Activated naive CD8-positive, alpha-beta T cell (primary cell): ENCODE measurements at regions not wholly inside any gene's neighbourhood (a gene's known extent, or its start where the extent isn't known, plus 50 kb on each side); places are given as distances from the start of the nearest gene placed in this dataset.

Experiments used
- H3K27ac Mint-ChIP-seq: one replicate; pipeline ENCODE4 v1.8.0; 2021; ENCODE audit warnings: mixed read lengths
- H3K27me3 Mint-ChIP-seq: one replicate; pipeline ENCODE4 v1.8.0; 2021; ENCODE audit warnings: mixed read lengths
- H3K36me3 Mint-ChIP-seq: one replicate; pipeline ENCODE4 v1.8.0; 2021; ENCODE audit warnings: mixed read lengths
- H3K4me1 Mint-ChIP-seq: one replicate; pipeline ENCODE4 v1.8.0; 2021; ENCODE audit warnings: low read depth, mixed read lengths
- H3K4me3 Mint-ChIP-seq: one replicate; pipeline ENCODE4 v1.8.0; 2021; ENCODE audit warnings: mild to moderate bottlenecking, mixed read lengths
- H3K9me3 Mint-ChIP-seq: one replicate; pipeline ENCODE4 v1.8.0; 2021; ENCODE audit warnings: low read depth, mixed read lengths

GRCh38 chr14:98290596-98290995 lies 981.4 kb downstream of the BCL11B start:
- Mint-ChIP-seq H3K4me3 (no peak overlapping the region), H3K27ac (no peak overlapping the region), H3K27me3 (no peaks in the 10 kb centered on the region), H3K9me3 (no peaks in the 10 kb centered on the region), H3K4me1 (peaks cover 9% of the 10 kb centered on the region), H3K36me3 (peaks cover 2% of the 10 kb centered on the region)

GRCh38 chr14:98292191-98292590 lies 979.8 kb downstream of the BCL11B start:
- Mint-ChIP-seq H3K27me3 (no peaks in the 10 kb centered on the region), H3K4me3 (no peak overlapping the region), H3K9me3 (no peaks in the 10 kb centered on the region), H3K4me1 (peaks cover 9% of the 10 kb centered on the region), H3K36me3 (no peaks in the 10 kb centered on the region), H3K27ac (no peak overlapping the region)

GRCh38 chr14:98293576-98293975 lies 978.4 kb downstream of the BCL11B start:
- Mint-ChIP-seq H3K27ac (no peak overlapping the region), H3K27me3 (no peaks in the 10 kb centered on the region), H3K4me1 (peaks cover 9% of the 10 kb centered on the region), H3K4me3 (no peak overlapping the region), H3K36me3 (no peaks in the 10 kb centered on the region), H3K9me3 (no peaks in the 10 kb centered on the region)

- Mint-ChIP-seq H3K4me3 (no peak overlapping the region), H3K36me3 (no peaks in the 10 kb centered on the region), H3K27ac (no peak overlapping the region), H3K9me3 (no peaks in the 10 kb centered on the region), H3K4me1 (peaks cover 10% of the 10 kb centered on the region), H3K27me3 (no peaks in the 10 kb centered on the region)
These were observed 975.1 kb downstream of the BCL11B start for GRCh38 chr14:98296895-98297294.

DNA sequence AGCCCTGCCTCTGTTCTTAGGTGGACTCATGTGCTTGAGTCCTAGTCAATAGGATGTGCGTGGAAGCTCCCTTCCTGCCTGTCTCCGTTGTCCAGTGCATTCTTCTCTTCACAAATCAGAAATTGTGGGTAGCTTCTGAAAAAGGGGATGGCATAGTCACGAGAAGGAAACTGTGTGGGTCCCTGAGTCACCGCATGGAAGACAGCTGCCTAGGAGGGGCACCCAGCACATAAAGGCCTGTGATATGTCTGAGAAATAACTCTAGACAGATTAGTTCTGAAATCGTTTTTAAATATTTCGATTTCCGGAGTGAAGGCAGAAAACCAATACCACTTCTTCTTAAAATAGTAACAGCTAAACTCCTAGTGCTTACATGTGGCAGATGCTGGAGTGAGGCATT lies 974.4 kb downstream of the BCL11B start:
- no peaks in the 10 kb centered on the region for H3K9me3 Mint-ChIP-seq
- no peaks in the 10 kb centered on the region for H3K36me3 Mint-ChIP-seq
- H3K27ac Mint-ChIP-seq = no peak overlapping the region
- H3K4me1 Mint-ChIP-seq = peaks cover 8% of the 10 kb centered on the region
- H3K4me3 Mint-ChIP-seq = no peak overlapping the region
- no peaks in the 10 kb centered on the region for H3K27me3 Mint-ChIP-seq

- H3K4me1 Mint-ChIP-seq = peaks cover 8% of the 10 kb centered on the region
- H3K9me3 Mint-ChIP-seq = no peaks in the 10 kb centered on the region
- no peaks in the 10 kb centered on the region for H3K27me3 Mint-ChIP-seq
- no peak overlapping the region for H3K27ac Mint-ChIP-seq
- no peak overlapping the region for H3K4me3 Mint-ChIP-seq
- no peaks in the 10 kb centered on the region for H3K36me3 Mint-ChIP-seq
These were observed 973.3 kb downstream of the BCL11B start for GRCh38 chr14:98298481-98299244.

DNA sequence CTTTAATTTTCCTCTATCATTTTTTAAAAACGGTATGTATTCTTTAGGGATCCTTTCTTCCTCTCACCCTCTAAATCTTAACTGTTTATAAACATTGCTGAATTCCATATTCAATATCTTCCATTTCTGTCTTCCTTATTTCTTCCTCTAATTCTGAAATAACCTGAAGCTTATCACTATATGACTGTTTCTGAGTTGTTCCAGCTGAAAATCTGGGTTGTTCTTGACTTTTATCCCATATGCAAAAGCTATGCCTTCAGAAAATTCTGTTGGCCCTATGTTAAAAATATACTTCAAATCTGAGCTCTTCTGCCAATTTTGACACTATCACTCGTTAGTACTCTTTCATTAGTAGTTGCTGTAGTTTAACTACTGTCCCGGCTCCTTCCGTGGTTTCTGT lies 970.3 kb downstream of the BCL11B start:
- H3K4me3 Mint-ChIP-seq = no peak overlapping the region
- peaks cover 8% of the 10 kb centered on the region for H3K4me1 Mint-ChIP-seq
- H3K27me3 Mint-ChIP-seq = no peaks in the 10 kb centered on the region
- no peaks in the 10 kb centered on the region for H3K36me3 Mint-ChIP-seq
- H3K9me3 Mint-ChIP-seq = no peaks in the 10 kb centered on the region
- H3K27ac Mint-ChIP-seq = no peak overlapping the region

DNA sequence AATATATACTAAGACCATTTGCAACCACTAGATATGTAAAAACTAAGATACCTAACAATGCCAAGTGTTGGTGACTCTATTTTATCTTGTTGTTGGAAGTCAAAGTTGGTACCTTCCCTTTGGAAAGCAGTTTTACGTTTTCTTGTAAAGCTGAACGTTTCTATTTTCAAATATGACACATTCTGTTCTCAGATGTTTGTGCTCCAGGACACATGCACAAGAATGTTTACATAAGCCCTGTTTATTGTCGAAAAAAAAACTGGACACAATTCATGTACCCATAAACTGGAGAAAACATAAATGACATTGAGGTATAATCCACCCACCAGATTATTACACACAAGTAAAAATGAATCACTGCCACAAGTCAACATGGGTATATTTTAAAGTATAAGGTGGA lies 967.4 kb downstream of the BCL11B start:
- H3K4me1 Mint-ChIP-seq = peaks cover 15% of the 10 kb centered on the region
- H3K27me3 Mint-ChIP-seq = no peaks in the 10 kb centered on the region
- no peaks in the 10 kb centered on the region for H3K9me3 Mint-ChIP-seq
- H3K4me3 Mint-ChIP-seq = no peak overlapping the region
- H3K36me3 Mint-ChIP-seq = no peaks in the 10 kb centered on the region
- H3K27ac Mint-ChIP-seq = no peak overlapping the region

GRCh38 chr14:98309591-98309990 lies 962.4 kb downstream of the BCL11B start:
- peaks cover 12% of the 10 kb centered on the region for H3K4me1 Mint-ChIP-seq

DNA sequence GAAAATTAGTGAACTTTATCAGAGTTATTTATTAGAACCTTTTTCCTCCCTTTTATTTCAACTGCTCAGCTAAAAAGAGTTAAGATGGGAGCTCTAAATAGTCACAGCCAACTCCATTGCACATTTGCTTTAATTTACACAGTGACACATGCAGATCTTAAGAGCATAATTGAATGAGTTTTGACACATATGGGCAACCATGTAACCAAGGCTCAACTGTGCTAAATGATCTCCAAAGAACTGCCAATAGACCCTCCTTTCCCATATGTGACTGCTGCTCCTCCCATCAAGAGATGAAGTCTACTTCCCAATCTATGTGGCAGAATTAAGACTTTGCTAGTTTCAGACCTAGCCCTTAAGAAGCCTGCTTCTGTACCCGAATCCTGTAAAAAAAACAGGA lies 960.0 kb downstream of the BCL11B start:
- H3K4me3 Mint-ChIP-seq = no peak overlapping the region
- no peaks in the 10 kb centered on the region for H3K9me3 Mint-ChIP-seq
- H3K27ac Mint-ChIP-seq = no peak overlapping the region
- peaks cover 2% of the 10 kb centered on the region for H3K36me3 Mint-ChIP-seq
- peaks cover 12% of the 10 kb centered on the region for H3K4me1 Mint-ChIP-seq
- H3K27me3 Mint-ChIP-seq = no peaks in the 10 kb centered on the region

More at GRCh38 chr14:98309591-98309990, 962.4 kb downstream of the BCL11B start:
- H3K27ac Mint-ChIP-seq = no peak overlapping the region
- no peaks in the 10 kb centered on the region for H3K27me3 Mint-ChIP-seq
- H3K4me3 Mint-ChIP-seq = no peak overlapping the region
- no peaks in the 10 kb centered on the region for H3K9me3 Mint-ChIP-seq
- H3K36me3 Mint-ChIP-seq = peaks cover 2% of the 10 kb centered on the region

GRCh38 chr14:98321841-98322240 lies 950.2 kb downstream of the BCL11B start:
- Mint-ChIP-seq H3K4me1 (peaks cover 35% of the 10 kb centered on the region), H3K9me3 (peaks cover 20% of the 10 kb centered on the region), H3K27me3 (no peaks in the 10 kb centered on the region), H3K36me3 (peaks cover 9% of the 10 kb centered on the region), H3K27ac (peak overlapping the region; percentile 47), H3K4me3 (no peak overlapping the region)

DNA sequence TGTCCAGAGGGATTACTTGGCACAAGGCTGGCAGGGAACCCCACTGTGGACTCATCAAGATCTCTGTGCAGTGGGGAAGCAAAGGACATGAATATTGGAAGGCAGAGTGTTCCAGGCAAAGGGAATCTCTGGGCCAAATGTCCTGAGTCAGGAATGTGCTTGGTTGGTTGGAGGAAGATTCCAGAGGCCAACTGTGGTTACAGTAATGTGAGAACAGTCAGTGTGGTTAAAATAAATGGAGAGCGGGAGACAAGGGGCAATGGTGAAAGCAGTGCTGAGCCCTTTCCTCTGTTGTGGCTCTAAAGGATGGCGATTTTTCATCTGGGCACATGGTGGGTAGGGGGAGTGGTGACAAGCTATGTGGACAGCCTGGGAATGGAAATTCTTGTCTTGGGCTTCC lies 948.2 kb downstream of the BCL11B start:
- Mint-ChIP-seq H3K27me3 (no peaks in the 10 kb centered on the region), H3K36me3 (peaks cover 8% of the 10 kb centered on the region), H3K4me3 (no peak overlapping the region), H3K9me3 (peaks cover 21% of the 10 kb centered on the region), H3K27ac (no peak overlapping the region), H3K4me1 (peaks cover 35% of the 10 kb centered on the region)

GRCh38 chr14:98325761-98326160 lies 946.2 kb downstream of the BCL11B start:
- H3K27ac Mint-ChIP-seq = no peak overlapping the region
- peaks cover 35% of the 10 kb centered on the region for H3K4me1 Mint-ChIP-seq
- no peaks in the 10 kb centered on the region for H3K27me3 Mint-ChIP-seq
- H3K9me3 Mint-ChIP-seq = peaks cover 14% of the 10 kb centered on the region
- no peak overlapping the region for H3K4me3 Mint-ChIP-seq
- H3K36me3 Mint-ChIP-seq = peaks cover 4% of the 10 kb centered on the region

- Mint-ChIP-seq H3K27ac (no peak overlapping the region), H3K36me3 (peaks cover 4% of the 10 kb centered on the region), H3K9me3 (peaks cover 19% of the 10 kb centered on the region), H3K27me3 (no peaks in the 10 kb centered on the region), H3K4me3 (no peak overlapping the region), H3K4me1 (peaks cover 15% of the 10 kb centered on the region)
These were observed 943.5 kb downstream of the BCL11B start for GRCh38 chr14:98328496-98328895.

DNA sequence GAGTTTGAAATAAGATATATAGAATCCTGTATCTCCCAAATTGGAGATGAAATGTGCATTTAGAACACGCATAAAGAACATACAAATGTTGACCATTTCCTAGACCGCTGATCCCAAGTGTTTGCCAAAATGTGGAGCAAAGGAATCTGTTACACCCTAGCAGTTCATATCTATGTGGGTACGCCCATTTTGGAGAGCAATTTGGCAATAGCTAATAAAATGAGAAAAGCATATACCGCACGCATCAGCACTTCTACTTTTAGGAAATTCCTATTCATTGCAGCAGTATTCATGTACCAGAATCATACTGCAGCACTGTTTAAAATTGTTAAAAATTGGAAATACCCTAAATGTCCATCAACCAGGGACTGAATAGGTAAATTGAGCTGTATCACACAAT lies 937.8 kb downstream of the BCL11B start:
- Mint-ChIP-seq H3K27ac (no peak overlapping the region), H3K4me3 (no peak overlapping the region), H3K9me3 (peaks cover 8% of the 10 kb centered on the region), H3K4me1 (no peaks in the 10 kb centered on the region), H3K36me3 (peaks cover 2% of the 10 kb centered on the region), H3K27me3 (no peaks in the 10 kb centered on the region)

- H3K4me3 Mint-ChIP-seq = no peak overlapping the region
- H3K27me3 Mint-ChIP-seq = no peaks in the 10 kb centered on the region
- H3K27ac Mint-ChIP-seq = no peak overlapping the region
- no peaks in the 10 kb centered on the region for H3K9me3 Mint-ChIP-seq
- peaks cover 16% of the 10 kb centered on the region for H3K4me1 Mint-ChIP-seq
- H3K36me3 Mint-ChIP-seq = peaks cover 2% of the 10 kb centered on the region
These were observed 930.8 kb downstream of the BCL11B start for GRCh38 chr14:98341211-98341610.
